Spleen (tissue), 7 donors: ENCODE measurements at regions not wholly inside any gene's neighbourhood (a gene's known extent, or its start where the extent isn't known, plus 50 kb on each side); places are given as distances from the start of the nearest gene placed in this dataset.

Source experiments
- CTCF ChIP-seq, 11 experiments: fragments of 200-600 bp in 7 of 11; fragments of 450-650 bp in 4 of 11; sonication (generic) in 4 of 11; IDR thresholded peaks in 8 of 11; conservative IDR thresholded peaks in 3 of 11; 1 replicate in 7 of 11; 2 replicates in 4 of 11; pipeline versions ENCODE4 v1.4.0 to v1.8.0; 2016 to 2021; ENCODE audit warnings: antibody characterized with exemption in 11 of 11, inconsistent platforms in 4 of 11, mild to moderate bottlenecking in 1 of 11
- POLR2A ChIP-seq, 3 donors: fragments of 450-650 bp; IDR thresholded peaks; one replicate each; pipeline ENCODE4 v1.5.1; 2017; ENCODE audit warnings: antibody characterized with exemption in 3 of 3, mild to moderate bottlenecking in 1 of 3
- POLR2AphosphoS5 ChIP-seq, 3 donors: sonication (generic); formaldehyde crosslinking; IDR thresholded peaks; one replicate each; pipeline ENCODE4 v1.5.1; 2017; ENCODE audit warnings: antibody characterized with exemption in 3 of 3
- donor health status: DM: no; HTN: no; CAD: no; lungs with moderate emphysema.
- donor health status: DM: no; HTN: no; CAD: no.
- donor health status: DM: no; HTN: no; CAD: no.

GRCh38 chr11:81907996-81908395 lies 825.7 kb downstream of the FAM181B start:
- TF ChIP-seq CTCF (IDR thresholded peaks at IDR 0.05 in 8 of 11, conservative IDR thresholded peaks at IDR 0.05 in 3 of 11): no peak
- no peak for TF ChIP-seq POLR2A (IDR thresholded peaks at IDR 0.05)
- no peak for TF ChIP-seq POLR2AphosphoS5 (IDR thresholded peaks at IDR 0.05)
